HEK293T (cell line): ENCODE measurements at regions not wholly inside any gene's neighbourhood (a gene's known extent, or its start where the extent isn't known, plus 50 kb on each side); places are given as distances from the start of the nearest gene placed in this dataset.

ENCODE experiments used
- CTCF ChIA-PET: fragments of 350-600 bp; formaldehyde crosslinking; extraction: SDS; loops from one replicate; lab custom pipeline; 2021; ENCODE audit warnings: antibody characterized with exemption, inconsistent platforms; lab: Yijun Ruan, JAX
- POLR2A ChIA-PET: fragments of 350-600 bp; formaldehyde crosslinking; extraction: SDS; loops from one replicate; lab custom pipeline; 2020; ENCODE audit warnings: antibody characterized with exemption, inconsistent platforms; lab: Yijun Ruan, JAX
- DNase-seq: peaks from one replicate; pipeline ENCODE4 v3.0.0; 2012; ENCODE audit warnings: mixed read lengths; ENCODE audit errors: extremely low spot score
- ARNT ChIP-seq: fragments of 450-650 bp; IDR thresholded peaks from 2 replicates; pipeline ENCODE4 v1.6.1; 2017; ENCODE audit warnings: mild to moderate bottlenecking
- BHLHE40 ChIP-seq: fragments of 450-650 bp; IDR thresholded peaks from 2 replicates; pipeline ENCODE4 v1.6.1; 2016; ENCODE audit warnings: mild to moderate bottlenecking, moderate library complexity, borderline replicate concordance
- CTBP1 ChIP-seq: fragments of 450-650 bp; IDR thresholded peaks from 2 replicates; pipeline ENCODE4 v1.6.1; 2016; ENCODE audit warnings: borderline replicate concordance
- ELF4 ChIP-seq: fragments of 450-650 bp; IDR thresholded peaks from 2 replicates; pipeline ENCODE4 v1.6.1; 2017; ENCODE audit warnings: antibody characterized with exemption
- FOXA1 ChIP-seq: fragments of 450-650 bp; IDR thresholded peaks from 2 replicates; pipeline ENCODE4 v1.6.1; 2016; ENCODE audit warnings: mild to moderate bottlenecking
- FOXK2 ChIP-seq: fragments of 450-650 bp; IDR thresholded peaks from 2 replicates; pipeline ENCODE4 v1.6.1; 2016; ENCODE audit warnings: mild to moderate bottlenecking
- FOXM1 ChIP-seq: fragments of 450-650 bp; IDR thresholded peaks from 2 replicates; pipeline ENCODE4 v1.6.1; 2017; ENCODE audit warnings: mild to moderate bottlenecking, borderline replicate concordance
- HDGF ChIP-seq: fragments of 450-650 bp; IDR thresholded peaks from 2 replicates; pipeline ENCODE4 v1.6.1; 2017; ENCODE audit warnings: antibody characterized with exemption, borderline replicate concordance
- L3MBTL2 ChIP-seq: fragments of 450-650 bp; conservative IDR thresholded peaks from 2 replicates; pipeline ENCODE4 v1.6.1; 2016; ENCODE audit warnings: mild to moderate bottlenecking
- LEF1 ChIP-seq: fragments of 450-650 bp; IDR thresholded peaks from 2 replicates; pipeline ENCODE4 v1.6.1; 2017; ENCODE audit warnings: mild to moderate bottlenecking, borderline replicate concordance
- NFRKB ChIP-seq: fragments of 450-650 bp; IDR thresholded peaks from 2 replicates; pipeline ENCODE4 v1.6.1; 2016; ENCODE audit warnings: mild to moderate bottlenecking, moderate library complexity
- PKNOX1 ChIP-seq: fragments of 450-650 bp; IDR thresholded peaks from 2 replicates; pipeline ENCODE4 v1.6.1; 2016
- SP1 ChIP-seq: fragments of 450-650 bp; IDR thresholded peaks from 2 replicates; pipeline ENCODE4 v1.6.1; 2017
- SUZ12 ChIP-seq: fragments of 450-650 bp; IDR thresholded peaks from 2 replicates; pipeline ENCODE4 v1.6.1; 2016; ENCODE audit warnings: mild to moderate bottlenecking
- TARDBP ChIP-seq: fragments of 450-650 bp; IDR thresholded peaks from 2 replicates; pipeline ENCODE4 v1.6.1; 2016
- ZNF384 ChIP-seq: fragments of 450-650 bp; IDR thresholded peaks from 2 replicates; pipeline ENCODE4 v1.6.1; 2016

GRCh38 chr4:26132858-26133257, 188.0 kb upstream of the RBPJ start:
- ChIA-PET POLR2A (no interaction called here), CTCF (no interaction called here)
- TF ChIP-seq ARNT (no peak), FOXM1 (no peak), TARDBP (no peak), FOXA1 (no peak), LEF1 (no peak), BHLHE40 (no peak), PKNOX1 (no peak), FOXK2 (no peak), SUZ12 (no peak), L3MBTL2 (no peak), CTBP1 (no peak), HDGF (no peak), NFRKB (no peak), ZNF384 (no peak)
- DNase-seq = no peak

- ChIA-PET POLR2A (no interaction called here), CTCF (interaction anchor here (0.8 kb wide), 1 partner anchor 50 kb away, joined by 3 read pairs; no protein-coding TSS in a partner anchor)
- TF ChIP-seq ARNT (no peak), SP1 (no peak), FOXA1 (no peak), FOXK2 (no peak), CTBP1 (no peak), ZNF384 (no peak), TARDBP (no peak), L3MBTL2 (no peak), NFRKB (no peak)
- no peak for DNase-seq
These were observed 187.0 kb upstream of the RBPJ start for GRCh38 chr4:26133840-26134239.

- ChIA-PET CTCF (no interaction called here), POLR2A (no interaction called here)
- no peak for DNase-seq
- TF ChIP-seq BHLHE40 (no peak), HDGF (no peak), FOXK2 (no peak), FOXM1 (no peak)
These were observed 185.5 kb upstream of the RBPJ start for GRCh38 chr4:26135331-26135730.

GRCh38 chr4:26136615-26137014, 184.2 kb upstream of the RBPJ start:
- DNase-seq = no peak
- ChIA-PET CTCF (interaction anchor here (0.5 kb wide), 1 partner anchor 218 kb away, joined by 10 read pairs; no protein-coding TSS in a partner anchor), POLR2A (no interaction called here)
- TF ChIP-seq ARNT (no peak), FOXM1 (no peak), PKNOX1 (no peak), ELF4 (no peak), SUZ12 (no peak), LEF1 (no peak), ZNF384 (no peak), TARDBP (no peak), NFRKB (no peak), HDGF (no peak), BHLHE40 (no peak), L3MBTL2 (no peak), FOXK2 (no peak), FOXA1 (no peak)

GRCh38 chr4:26137288-26137687, 183.5 kb upstream of the RBPJ start:
- DNase-seq = no peak
- POLR2A ChIA-PET = no interaction called here
- CTCF ChIA-PET = no interaction called here
- TF ChIP-seq FOXK2 (no peak), L3MBTL2 (no peak), NFRKB (no peak), ZNF384 (no peak), HDGF (no peak), PKNOX1 (no peak), BHLHE40 (no peak), SUZ12 (no peak), CTBP1 (no peak), LEF1 (no peak), TARDBP (no peak), SP1 (no peak), ARNT (no peak), FOXM1 (no peak), FOXA1 (no peak), ELF4 (no peak)

GRCh38 chr4:26139310-26139924, 181.4 kb upstream of the RBPJ start:
- POLR2A ChIA-PET = interaction anchor here (0.6 to 1.6 kb wide), 2 partner anchors 21 to 181 kb away, joined by 3 read pairs; partner anchors contain the start of gene RBPJ
- DNase-seq = no peak
- CTCF ChIA-PET = interaction anchor here (1.1 kb wide), 1 partner anchor 56 kb away, joined by 4 read pairs; no protein-coding TSS in a partner anchor
- no peak for TF ChIP-seq PKNOX1
